Skeletal muscle tissue (tissue), 3 donors: ENCODE measurements at regions not wholly inside any gene's neighbourhood (a gene's known extent, or its start where the extent isn't known, plus 50 kb on each side); places are given as distances from the start of the nearest gene placed in this dataset.
"Not testable (repeated sequence)": the region's sequence is repeated elsewhere in the genome, so short reads cannot be mapped to it uniquely, and the experiment has no call there.

ENCODE experiments used
- H3K27ac ChIP-seq: one replicate; pipeline ENCODE4 v1.7.0; 2013; ENCODE audit warnings: mild to moderate bottlenecking, low read depth, low read length, inconsistent platforms
- H3K27me3 ChIP-seq, 3 donors: one replicate each; pipeline ENCODE4 v1.7.0; 2013; ENCODE audit warnings: low read length in 3 of 3; ENCODE audit not compliant: control insufficient read depth in 3 of 3, insufficient read depth in 3 of 3
- H3K36me3 ChIP-seq, 3 donors: one replicate each; pipeline ENCODE4 v1.7.0; 2013; ENCODE audit warnings: low read length in 3 of 3; ENCODE audit not compliant: control insufficient read depth in 3 of 3, insufficient read depth in 3 of 3
- H3K4me1 ChIP-seq, 3 donors: one replicate each; pipeline ENCODE4 v1.7.0; 2013; ENCODE audit warnings: low read length in 3 of 3, mild to moderate bottlenecking in 3 of 3; ENCODE audit not compliant: control insufficient read depth in 3 of 3, insufficient read depth in 3 of 3
- H3K4me3 ChIP-seq, 3 donors: one replicate each; pipeline ENCODE4 v1.7.0; 2013; ENCODE audit warnings: low read length in 3 of 3
- H3K9ac ChIP-seq, 3 donors: one replicate each; pipeline ENCODE4 v1.7.0; 2013; ENCODE audit warnings: low read length in 3 of 3, mild to moderate bottlenecking in 3 of 3, moderate library complexity in 2 of 3, low read depth in 1 of 3
- H3K9me3 ChIP-seq, 3 donors: one replicate each; pipeline ENCODE4 v1.7.0; 2013; ENCODE audit warnings: low read length in 3 of 3; ENCODE audit not compliant: control insufficient read depth in 3 of 3
- donor health status: Osteomylitis.

- H3K27ac ChIP-seq: no peak overlapping the region
- no peaks in the 10 kb centered on the region for H3K9me3 ChIP-seq
- H3K4me1 ChIP-seq: no peaks in the 10 kb centered on the region
- H3K9ac ChIP-seq: no peak overlapping the region
- no peak overlapping the region for H3K4me3 ChIP-seq
- H3K36me3 ChIP-seq: no peaks in the 10 kb centered on the region
- no peaks in the 10 kb centered on the region for H3K27me3 ChIP-seq
Measured at GRCh38 chr6:152811785-152812184, 61.2 kb downstream of the VIP start.

- no peaks in the 10 kb centered on the region for H3K9me3 ChIP-seq
- H3K36me3 ChIP-seq: no peaks in the 10 kb centered on the region
- H3K4me1 ChIP-seq: no peaks in the 10 kb centered on the region
- no peak overlapping the region for H3K4me3 ChIP-seq
- H3K27me3 ChIP-seq: no peaks in the 10 kb centered on the region
- no peak overlapping the region for H3K27ac ChIP-seq
- H3K9ac ChIP-seq: no peak overlapping the region
Measured at GRCh38 chr6:152815230-152815872, 64.8 kb downstream of the VIP start.

- Histone ChIP-seq H3K4me3 (no peak overlapping the region), H3K27me3 (no peaks in the 10 kb centered on the region), H3K9ac (no peak overlapping the region), H3K9me3 (no peaks in the 10 kb centered on the region), H3K4me1 (no peaks in the 10 kb centered on the region), H3K27ac (no peak overlapping the region), H3K36me3 (no peaks in the 10 kb centered on the region)
Measured at GRCh38 chr6:152816055-152816454, 65.5 kb downstream of the VIP start.

- H3K4me3 ChIP-seq: no peak overlapping the region
- no peaks in the 10 kb centered on the region for H3K27me3 ChIP-seq
- H3K9me3 ChIP-seq: no peaks in the 10 kb centered on the region
- no peaks in the 10 kb centered on the region for H3K4me1 ChIP-seq
- no peak overlapping the region for H3K9ac ChIP-seq
- H3K27ac ChIP-seq: no peak overlapping the region
- no peaks in the 10 kb centered on the region for H3K36me3 ChIP-seq
Measured at GRCh38 chr6:152821525-152821924, 70.9 kb downstream of the VIP start.

- Histone ChIP-seq H3K4me3 (no peak overlapping the region), H3K27me3 (no peaks in the 10 kb centered on the region), H3K27ac (no peak overlapping the region), H3K4me1 (no peaks in the 10 kb centered on the region), H3K9me3 (no peaks in the 10 kb centered on the region), H3K36me3 (no peaks in the 10 kb centered on the region), H3K9ac (no peak overlapping the region)
Measured at GRCh38 chr6:152824666-152825065, 74.1 kb downstream of the VIP start.

- Histone ChIP-seq H3K36me3 (no peaks in the 10 kb centered on the region), H3K27me3 (no peaks in the 10 kb centered on the region), H3K9me3 (no peaks in the 10 kb centered on the region), H3K27ac (no peak overlapping the region), H3K9ac (no peak overlapping the region), H3K4me1 (no peaks in the 10 kb centered on the region), H3K4me3 (no peak overlapping the region)
Measured at GRCh38 chr6:152828431-152828830, 77.8 kb downstream of the VIP start.

- not testable (repeated sequence) for H3K9me3 ChIP-seq, H3K4me3 ChIP-seq, H3K9ac ChIP-seq, H3K27me3 ChIP-seq, H3K4me1 ChIP-seq, H3K27ac ChIP-seq, H3K36me3 ChIP-seq
Measured at GRCh38 chr6:152834366-152834765, 83.8 kb downstream of the VIP start.

GRCh38 chr6:152836523-152836922, 85.9 kb downstream of the VIP start:
- Histone ChIP-seq H3K36me3 (no peaks in the 10 kb centered on the region), H3K4me1 (no peaks in the 10 kb centered on the region), H3K27ac (no peak overlapping the region), H3K4me3 (no peak overlapping the region), H3K9me3 (no peaks in the 10 kb centered on the region), H3K27me3 (no peaks in the 10 kb centered on the region), H3K9ac (no peak overlapping the region)

- H3K27me3 ChIP-seq: peaks cover 0 to 2% (median 0%) of the 10 kb centered on the region in 3 donors
- no peaks in the 10 kb centered on the region for H3K4me1 ChIP-seq
- no peak overlapping the region for H3K9ac ChIP-seq
- no peak overlapping the region for H3K27ac ChIP-seq
- no peaks in the 10 kb centered on the region for H3K9me3 ChIP-seq
- H3K4me3 ChIP-seq: no peak overlapping the region
- no peaks in the 10 kb centered on the region for H3K36me3 ChIP-seq
Measured at GRCh38 chr6:152845421-152845820, 94.8 kb downstream of the VIP start.

- no peaks in the 10 kb centered on the region for H3K4me1 ChIP-seq
- no peak overlapping the region for H3K9ac ChIP-seq
- H3K36me3 ChIP-seq: no peaks in the 10 kb centered on the region
- no peak overlapping the region for H3K27ac ChIP-seq
- no peak overlapping the region for H3K4me3 ChIP-seq
- peaks cover 0 to 2% (median 0%) of the 10 kb centered on the region in 3 donors for H3K27me3 ChIP-seq
- no peaks in the 10 kb centered on the region for H3K9me3 ChIP-seq
Measured at GRCh38 chr6:152846825-152847224, 96.2 kb downstream of the VIP start.

GRCh38 chr6:152848919-152849318, 98.3 kb downstream of the VIP start:
- no peak overlapping the region for H3K27ac ChIP-seq
- no peaks in the 10 kb centered on the region for H3K9me3 ChIP-seq

More at GRCh38 chr6:152848919-152849318, 98.3 kb downstream of the VIP start:
- Histone ChIP-seq H3K4me3 (no peak overlapping the region), H3K9ac (no peak overlapping the region), H3K27me3 (no peaks in the 10 kb centered on the region), H3K4me1 (no peaks in the 10 kb centered on the region), H3K36me3 (no peaks in the 10 kb centered on the region)
